ENCODE measurements at regions not wholly inside any gene's neighbourhood (a gene's known extent, or its start where the extent isn't known, plus 50 kb on each side); places are given as distances from the start of the nearest gene placed in this dataset.

DNA sequence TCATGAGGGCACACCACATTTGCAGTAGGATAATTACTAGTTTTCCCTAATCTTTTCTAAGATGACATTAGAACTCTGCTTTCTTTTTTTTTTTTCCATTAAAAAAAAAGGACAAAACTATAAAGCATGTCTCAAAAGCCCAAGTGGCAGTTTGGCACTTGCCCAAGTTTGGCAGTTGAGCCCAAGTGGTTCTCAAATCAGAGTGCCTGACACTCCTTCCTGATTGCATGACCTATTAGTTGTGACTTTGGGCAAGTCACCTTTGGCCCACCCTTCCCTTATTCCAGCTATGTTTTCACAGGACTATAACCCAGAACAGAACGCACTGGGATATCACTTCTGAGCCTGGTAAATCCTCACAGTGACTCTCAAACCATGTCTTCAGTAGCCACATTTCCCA lies 273.0 kb downstream of the CCDC85A start:
- no peak for TF ChIP-seq CTCF (IDR thresholded peaks at IDR 0.05; ENCODE audit: low read depth, low read length)
- DNase-seq (ENCODE audit: extremely low read depth, low read depth): no peak

DNA sequence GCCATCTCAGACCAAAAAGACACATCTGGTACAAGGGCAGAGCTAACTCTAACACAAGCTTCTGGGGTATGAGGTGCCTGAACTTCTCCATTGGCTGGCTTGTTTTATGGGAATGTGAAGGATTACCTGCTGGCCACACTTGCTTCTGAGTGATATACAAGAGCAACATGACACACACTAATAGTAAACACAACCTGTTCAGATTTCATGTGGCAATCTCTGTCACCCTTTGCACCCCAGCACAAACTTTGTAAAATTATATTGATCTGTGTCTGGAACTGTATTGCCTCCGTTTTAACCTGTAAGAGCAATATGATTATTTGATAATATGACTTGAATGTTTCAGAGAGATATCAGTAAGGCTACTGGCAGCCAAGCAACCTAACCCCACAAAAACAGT lies 276.7 kb downstream of the CCDC85A start:
- TF ChIP-seq CTCF (IDR thresholded peaks at IDR 0.05; ENCODE audit: low read depth, low read length): no peak

DNA sequence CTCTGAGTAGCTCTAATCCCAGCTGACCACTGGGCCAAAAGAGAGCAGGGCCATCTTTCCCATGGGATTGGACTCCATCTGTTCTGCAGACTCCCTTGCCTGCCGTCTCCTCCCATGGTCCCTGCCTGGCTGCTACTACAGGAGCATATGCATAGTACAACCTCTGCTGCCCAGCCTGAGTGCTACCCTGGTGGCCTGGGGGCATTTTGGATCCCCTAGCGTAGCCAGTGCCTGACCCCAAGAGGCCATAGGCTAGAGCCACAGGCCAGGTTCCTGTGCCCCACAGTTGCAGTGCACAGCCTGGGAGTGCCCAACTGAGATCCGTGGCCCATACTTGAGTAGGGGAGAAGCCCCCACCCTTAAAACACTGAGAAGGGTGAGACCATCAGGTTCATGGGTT lies 280.3 kb downstream of the CCDC85A start:
- no peak for DNase-seq (ENCODE audit: extremely low read depth, low read depth)
- no peak for TF ChIP-seq CTCF (IDR thresholded peaks at IDR 0.05; ENCODE audit: low read depth, low read length)

More for the DNA sequence above, 276.7 kb downstream of the CCDC85A start:
- no peak for DNase-seq (ENCODE audit: extremely low read depth, low read depth)

DNA sequence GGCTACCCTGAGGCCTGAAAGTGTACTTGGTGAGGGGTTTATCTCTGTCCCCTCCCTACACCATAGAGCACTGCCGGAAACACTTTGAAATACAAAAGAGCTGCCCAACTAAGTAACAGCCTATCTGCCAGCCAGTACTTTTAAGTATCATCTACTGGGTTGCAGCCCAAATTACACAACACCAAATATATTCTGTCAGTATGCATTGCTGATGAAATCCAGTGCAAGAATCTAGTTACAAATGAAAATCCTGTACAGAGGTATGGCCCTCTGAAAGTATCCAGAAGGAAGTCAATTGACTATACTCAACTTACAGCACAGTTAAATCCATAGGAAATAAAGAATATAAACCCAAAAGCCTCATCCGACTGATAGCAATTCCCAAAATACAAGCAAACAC lies 280.8 kb downstream of the CCDC85A start:
- TF ChIP-seq CTCF (IDR thresholded peaks at IDR 0.05; ENCODE audit: low read depth, low read length): no peak
- no peak for DNase-seq (ENCODE audit: extremely low read depth, low read depth)

- DNase-seq (ENCODE audit: extremely low read depth, low read depth): no peak
- no peak for TF ChIP-seq CTCF (IDR thresholded peaks at IDR 0.05; ENCODE audit: low read depth, low read length)
Observed at GRCh38 chr2:56465491-56465890, 281.7 kb downstream of the CCDC85A start.

DNA sequence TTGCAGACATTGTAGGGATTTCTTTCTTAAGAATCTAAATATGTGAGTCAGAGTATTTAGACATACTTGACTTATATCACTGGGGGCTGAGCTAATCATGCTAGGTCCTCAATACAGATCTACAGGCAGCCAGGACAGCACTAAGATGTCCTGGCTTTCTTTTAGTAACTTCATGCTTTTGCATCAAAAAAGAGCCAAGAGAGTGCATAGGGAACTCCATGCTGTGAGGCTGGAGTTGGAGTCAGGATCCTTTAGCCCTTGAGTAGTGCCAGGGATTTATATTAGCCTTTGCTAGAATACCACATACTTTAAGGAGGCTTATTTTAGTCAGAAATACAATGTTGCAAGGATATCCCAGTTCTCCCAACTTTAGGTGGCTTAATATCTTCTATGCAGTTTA lies 289.7 kb downstream of the CCDC85A start:
- no peak for TF ChIP-seq CTCF (IDR thresholded peaks at IDR 0.05; ENCODE audit: low read depth, low read length)
- DNase-seq (ENCODE audit: extremely low read depth, low read depth): no peak

DNA sequence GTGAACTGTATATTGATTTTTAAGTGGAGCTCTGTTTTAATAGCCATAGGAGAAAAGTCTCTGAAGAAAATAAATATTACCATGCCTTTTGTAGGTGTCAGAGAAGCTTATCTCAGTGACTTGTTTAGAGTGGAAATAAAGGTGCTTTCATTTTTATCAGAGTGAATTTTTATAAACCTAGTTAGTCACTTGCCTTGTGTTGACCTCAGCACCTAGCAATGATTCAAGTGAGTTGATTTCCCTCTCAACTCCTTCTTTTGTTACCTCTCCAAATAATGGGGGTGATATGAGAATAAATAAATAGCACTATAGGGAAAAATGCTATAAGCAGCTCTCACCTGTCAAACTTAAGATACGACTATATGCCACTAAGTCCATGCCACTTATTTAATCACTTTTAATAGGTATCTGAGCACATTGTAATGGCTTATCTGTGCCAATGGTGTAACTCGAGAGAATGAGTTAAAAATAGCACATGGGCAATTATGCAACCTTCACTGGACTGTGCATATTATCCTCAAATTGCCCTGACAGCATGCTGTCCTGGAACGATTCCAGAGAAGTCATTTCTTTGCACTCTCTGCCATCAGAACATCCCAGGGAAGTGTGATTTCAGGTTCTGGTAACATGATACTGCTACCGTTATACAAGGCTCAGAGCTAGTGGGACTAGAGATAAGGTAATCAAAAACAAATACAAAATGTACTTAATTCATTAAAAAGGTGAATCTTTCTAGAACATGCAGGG lies 290.8 kb downstream of the CCDC85A start:
- no peak for TF ChIP-seq CTCF (IDR thresholded peaks at IDR 0.05; ENCODE audit: low read depth, low read length)
- no peak for DNase-seq (ENCODE audit: extremely low read depth, low read depth)

Measured in AG09319 (cell line).